HG03457 (cell line): ENCODE measurements at regions not wholly inside any gene's neighbourhood (a gene's known extent, or its start where the extent isn't known, plus 50 kb on each side); places are given as distances from the start of the nearest gene placed in this dataset.

Experiments used
- ATAC-seq: cut with Tn5 transposase; IDR thresholded peaks from one replicate; pipeline ENCODE4 v1.9.1; 2021; ENCODE audit warnings: moderate number of reproducible peaks; ENCODE audit not compliant: unreplicated experiment

GRCh38 chr7:145293754-145294153 is 457.9 kb upstream of the TPK1 start:
- ATAC-seq, result no peak

- no peak for ATAC-seq
Observed at GRCh38 chr7:145293228-145293701, 457.4 kb upstream of the TPK1 start.

GRCh38 chr7:145289384-145289783 is 453.5 kb upstream of the TPK1 start:
- no peak for ATAC-seq

GRCh38 chr7:145276118-145276517 is 440.3 kb upstream of the TPK1 start:
- no peak for ATAC-seq

- no peak for ATAC-seq
Observed at GRCh38 chr7:145269418-145270161, 433.7 kb upstream of the TPK1 start.

- ATAC-seq, result no peak
Observed at GRCh38 chr7:145265180-145265579, 429.3 kb upstream of the TPK1 start.

GRCh38 chr7:145263886-145264285 is 428.0 kb upstream of the TPK1 start:
- no peak for ATAC-seq

GRCh38 chr7:145252031-145252430 is 416.2 kb upstream of the TPK1 start:
- ATAC-seq, result no peak

GRCh38 chr7:145224775-145225174 is 388.9 kb upstream of the TPK1 start:
- ATAC-seq, result no peak

GRCh38 chr7:145219461-145219860 is 383.6 kb upstream of the TPK1 start:
- ATAC-seq, result no peak

GRCh38 chr7:145216866-145217265 is 381.0 kb upstream of the TPK1 start:
- no peak for ATAC-seq

- no peak for ATAC-seq
Observed at GRCh38 chr7:145212050-145212449, 376.2 kb upstream of the TPK1 start.

GRCh38 chr7:145211211-145211610 is 375.4 kb upstream of the TPK1 start:
- ATAC-seq, result no peak

GRCh38 chr7:145193951-145194350 is 358.1 kb upstream of the TPK1 start:
- ATAC-seq, result no peak

- ATAC-seq, result no peak
Observed at GRCh38 chr7:145184956-145185355, 349.1 kb upstream of the TPK1 start.

- ATAC-seq, result no peak
Observed at GRCh38 chr7:145183069-145183468, 347.2 kb upstream of the TPK1 start.

GRCh38 chr7:145175366-145175765 is 339.5 kb upstream of the TPK1 start:
- ATAC-seq, result no peak

- ATAC-seq, result no peak
Observed at GRCh38 chr7:145169908-145170307, 334.1 kb upstream of the TPK1 start.

GRCh38 chr7:145168879-145169278 is 333.0 kb upstream of the TPK1 start:
- no peak for ATAC-seq

- no peak for ATAC-seq
Observed at GRCh38 chr7:145168427-145168826, 332.6 kb upstream of the TPK1 start.

- no peak for ATAC-seq
Observed at GRCh38 chr7:145156834-145157233, 321.0 kb upstream of the TPK1 start.

- no peak for ATAC-seq
Observed at GRCh38 chr7:145152589-145152988, 316.7 kb upstream of the TPK1 start.

- no peak for ATAC-seq
Observed at GRCh38 chr7:145151676-145152075, 315.8 kb upstream of the TPK1 start.
